Natural killer cell treated with Interleukin-12 subunit alpha and Interleukin-12 subunit beta and Interleukin-15 and Interleukin-18, amount 100 ng/mL, for 72 hours (primary cell): ENCODE measurements at regions not wholly inside any gene's neighbourhood (a gene's known extent, or its start where the extent isn't known, plus 50 kb on each side); places are given as distances from the start of the nearest gene placed in this dataset.

ENCODE experiments used
- ATAC-seq, 2 donors: fragments of 150-1000 bp; cut with Tn5 transposase in 1 of 2; sonication (Bioruptor Pico), chemical (Tn5 transposase) in 1 of 2; 2 replicates each; pipeline ENCODE4 v1.10.0; 2021
- DNase-seq: peaks from one replicate; pipeline ENCODE4 v3.0.0; 2022; ENCODE audit warnings: low spot score
- H3K27ac Mint-ChIP-seq, 2 donors: 1 replicate in 1 of 2; 2 replicates in 1 of 2; pipeline ENCODE4 v1.8.0; 2022; ENCODE audit warnings: mixed read lengths in 2 of 2, mild to moderate bottlenecking in 1 of 2, moderate library complexity in 1 of 2
- H3K27me3 Mint-ChIP-seq, 2 donors: 1 replicate in 1 of 2; 2 replicates in 1 of 2; pipeline ENCODE4 v1.8.0; 2022; ENCODE audit warnings: mixed read lengths in 2 of 2
- H3K36me3 Mint-ChIP-seq: one replicate; pipeline ENCODE4 v1.8.0; 2022; ENCODE audit warnings: mixed read lengths
- H3K4me1 Mint-ChIP-seq, 2 donors: 1 replicate in 1 of 2; 2 replicates in 1 of 2; pipeline ENCODE4 v1.8.0; 2022; ENCODE audit warnings: low read depth in 2 of 2, mixed read lengths in 2 of 2, mild to moderate bottlenecking in 1 of 2
- H3K4me3 Mint-ChIP-seq: one replicate; pipeline ENCODE4 v1.8.0; 2022; ENCODE audit warnings: mixed read lengths
- H3K9me3 Mint-ChIP-seq: 2 replicates; pipeline ENCODE4 v1.8.0; 2022; ENCODE audit warnings: mixed read lengths

DNA sequence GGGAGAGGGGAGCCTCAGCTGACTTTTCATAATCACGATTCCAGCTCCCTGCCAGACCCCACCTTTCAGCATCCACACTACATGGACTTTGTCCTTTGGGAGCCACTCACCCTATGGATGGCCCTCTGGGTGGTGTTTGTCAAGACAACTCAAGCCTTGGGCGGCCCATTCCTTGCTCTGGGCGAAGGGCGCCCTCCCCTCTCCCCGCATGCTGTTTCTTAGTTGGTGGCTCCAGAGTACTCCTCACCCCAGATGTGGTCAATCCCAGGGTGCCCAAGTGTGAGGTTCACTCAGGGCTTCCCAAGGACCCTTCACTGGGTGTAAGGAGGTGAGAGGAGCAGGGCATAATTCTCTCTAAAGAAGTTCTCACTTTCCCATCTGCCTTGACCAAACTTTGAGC is 710.0 kb downstream of the QKI start:
- Mint-ChIP-seq H3K9me3 (no peaks in the 10 kb centered on the region), H3K4me3 (no peak overlapping the region), H3K27me3 (peaks cover 14 to 25% of the 10 kb centered on the region in 2 donors), H3K36me3 (no peaks in the 10 kb centered on the region), H3K27ac (no peak overlapping the region), H3K4me1 (no peaks in the 10 kb centered on the region)
- DNase-seq, result no peak
- ATAC-seq, result no peak

DNA sequence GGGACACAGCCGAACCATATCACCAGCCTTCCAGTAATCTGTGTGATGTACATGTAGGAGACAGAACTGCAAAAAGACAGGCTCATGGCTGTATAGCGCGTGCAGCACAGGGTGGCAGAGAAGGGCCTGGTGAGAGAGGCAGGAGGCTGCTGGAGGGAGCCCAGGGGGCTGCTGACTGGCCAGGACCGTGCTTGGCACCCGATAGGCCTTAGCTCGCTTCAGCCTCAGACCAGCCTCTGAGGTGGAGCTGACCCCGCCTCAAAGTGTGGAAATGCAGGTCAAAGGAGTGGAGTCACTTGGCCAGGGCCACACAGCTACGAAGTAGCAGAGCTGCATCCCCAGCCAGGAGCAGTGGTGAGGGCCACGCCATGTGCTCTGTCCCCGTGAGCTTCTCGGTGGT is 707.6 kb downstream of the QKI start:
- ATAC-seq, result peak; percentile 40 to 48
- no peak overlapping the region for H3K27ac Mint-ChIP-seq
- H3K9me3 Mint-ChIP-seq, result no peaks in the 10 kb centered on the region

GRCh38 chr6:164121527-164121926 is 707.0 kb downstream of the QKI start:
- H3K4me1 Mint-ChIP-seq, result no peaks in the 10 kb centered on the region
- DNase-seq (no peak), ATAC-seq (no peak)
- no peak overlapping the region for H3K27ac Mint-ChIP-seq
- peaks cover 22 to 34% of the 10 kb centered on the region in 2 donors for H3K27me3 Mint-ChIP-seq
- no peak overlapping the region for H3K4me3 Mint-ChIP-seq
- H3K36me3 Mint-ChIP-seq, result no peaks in the 10 kb centered on the region
- no peaks in the 10 kb centered on the region for H3K9me3 Mint-ChIP-seq

More for the DNA sequence above, 707.6 kb downstream of the QKI start:
- no peaks in the 10 kb centered on the region for H3K36me3 Mint-ChIP-seq
- no peak overlapping the region for H3K4me3 Mint-ChIP-seq
- H3K27me3 Mint-ChIP-seq, result peaks cover 19 to 33% of the 10 kb centered on the region in 2 donors
- no peak for DNase-seq
- H3K4me1 Mint-ChIP-seq, result no peaks in the 10 kb centered on the region

DNA sequence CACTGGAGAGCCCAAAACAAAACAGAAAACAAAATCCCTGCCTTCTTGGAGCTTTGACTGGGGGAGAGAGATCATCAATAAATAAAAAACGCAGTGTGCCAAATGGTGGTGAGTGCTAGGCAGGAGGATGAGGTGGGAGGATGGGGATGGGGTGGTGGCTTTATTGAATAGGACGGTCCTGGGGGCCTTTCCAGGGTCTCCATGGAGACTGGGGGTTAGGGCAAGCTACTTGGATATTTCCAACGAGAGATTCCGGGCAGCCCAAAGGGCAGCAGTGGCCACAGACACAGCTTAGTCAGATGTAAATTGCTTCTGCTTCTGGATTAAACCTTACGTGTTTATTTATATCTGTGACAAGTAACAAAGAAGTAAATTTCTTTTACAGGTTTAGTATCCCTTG is 700.1 kb downstream of the QKI start:
- DNase-seq (no peak), ATAC-seq (no peak)
- H3K36me3 Mint-ChIP-seq, result no peaks in the 10 kb centered on the region
- no peak overlapping the region for H3K27ac Mint-ChIP-seq
- no peak overlapping the region for H3K4me3 Mint-ChIP-seq
- H3K4me1 Mint-ChIP-seq, result peaks cover 7 to 8% of the 10 kb centered on the region in 2 donors
- peaks cover 45 to 48% of the 10 kb centered on the region in 2 donors for H3K27me3 Mint-ChIP-seq
- H3K9me3 Mint-ChIP-seq, result no peaks in the 10 kb centered on the region

DNA sequence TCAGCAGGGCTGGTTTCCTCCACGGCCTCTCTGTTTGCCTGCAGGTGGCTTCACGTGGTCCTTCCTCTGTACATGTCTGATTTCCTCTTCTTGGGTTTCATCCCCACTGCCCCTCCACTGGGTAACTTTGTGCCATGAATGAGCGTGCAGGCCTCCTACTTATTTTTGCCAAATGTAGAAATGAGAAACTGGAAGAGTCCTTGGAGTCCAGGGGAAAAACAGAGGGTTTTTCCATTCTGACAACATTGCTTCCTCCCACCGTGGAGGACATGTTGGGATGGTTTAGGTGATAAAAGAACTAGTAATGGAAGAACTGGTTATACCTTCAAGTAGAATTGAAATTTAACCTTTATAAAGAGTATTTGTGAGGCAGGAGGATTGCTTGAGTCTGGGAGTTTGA is 699.5 kb downstream of the QKI start:
- Mint-ChIP-seq H3K27ac (no peak overlapping the region), H3K9me3 (no peaks in the 10 kb centered on the region), H3K27me3 (peaks cover 45 to 48% of the 10 kb centered on the region in 2 donors), H3K36me3 (no peaks in the 10 kb centered on the region), H3K4me3 (no peak overlapping the region), H3K4me1 (peaks cover 11 to 12% of the 10 kb centered on the region in 2 donors)
- ATAC-seq, result no peak
- no peak for DNase-seq

- Mint-ChIP-seq H3K27me3 (peaks cover 45 to 48% of the 10 kb centered on the region in 2 donors), H3K4me3 (no peak overlapping the region), H3K36me3 (no peaks in the 10 kb centered on the region), H3K4me1 (peaks cover 14 to 15% of the 10 kb centered on the region in 2 donors), H3K9me3 (no peaks in the 10 kb centered on the region), H3K27ac (no peak overlapping the region)
- ATAC-seq (no peak), DNase-seq (no peak)
These were observed 699.1 kb downstream of the QKI start for GRCh38 chr6:164113637-164114036.

DNA sequence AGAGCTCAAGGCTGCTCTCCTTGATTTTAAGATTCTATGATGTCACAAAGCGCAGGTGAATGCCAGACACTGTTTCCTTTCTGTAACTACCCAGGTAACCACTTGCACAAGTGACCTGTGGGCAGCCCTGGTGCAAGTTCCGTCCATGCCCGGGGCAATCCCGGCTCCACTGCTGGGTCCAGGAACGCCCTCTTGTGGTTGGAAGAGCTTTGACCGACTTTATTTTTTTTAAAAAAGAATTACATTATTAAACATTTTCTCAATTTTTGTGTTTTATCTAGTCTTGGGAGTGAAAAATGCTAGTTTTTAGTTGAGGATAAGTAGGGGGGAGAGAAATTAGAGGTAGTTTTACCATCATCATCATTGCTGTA is 695.2 kb downstream of the QKI start:
- Mint-ChIP-seq H3K4me1 (peaks cover 20% of the 10 kb centered on the region in 2 donors), H3K9me3 (no peaks in the 10 kb centered on the region), H3K36me3 (no peaks in the 10 kb centered on the region), H3K4me3 (no peak overlapping the region), H3K27me3 (peaks cover 26 to 30% of the 10 kb centered on the region in 2 donors), H3K27ac (no peak overlapping the region)
- ATAC-seq, result no peak
- no peak for DNase-seq

DNA sequence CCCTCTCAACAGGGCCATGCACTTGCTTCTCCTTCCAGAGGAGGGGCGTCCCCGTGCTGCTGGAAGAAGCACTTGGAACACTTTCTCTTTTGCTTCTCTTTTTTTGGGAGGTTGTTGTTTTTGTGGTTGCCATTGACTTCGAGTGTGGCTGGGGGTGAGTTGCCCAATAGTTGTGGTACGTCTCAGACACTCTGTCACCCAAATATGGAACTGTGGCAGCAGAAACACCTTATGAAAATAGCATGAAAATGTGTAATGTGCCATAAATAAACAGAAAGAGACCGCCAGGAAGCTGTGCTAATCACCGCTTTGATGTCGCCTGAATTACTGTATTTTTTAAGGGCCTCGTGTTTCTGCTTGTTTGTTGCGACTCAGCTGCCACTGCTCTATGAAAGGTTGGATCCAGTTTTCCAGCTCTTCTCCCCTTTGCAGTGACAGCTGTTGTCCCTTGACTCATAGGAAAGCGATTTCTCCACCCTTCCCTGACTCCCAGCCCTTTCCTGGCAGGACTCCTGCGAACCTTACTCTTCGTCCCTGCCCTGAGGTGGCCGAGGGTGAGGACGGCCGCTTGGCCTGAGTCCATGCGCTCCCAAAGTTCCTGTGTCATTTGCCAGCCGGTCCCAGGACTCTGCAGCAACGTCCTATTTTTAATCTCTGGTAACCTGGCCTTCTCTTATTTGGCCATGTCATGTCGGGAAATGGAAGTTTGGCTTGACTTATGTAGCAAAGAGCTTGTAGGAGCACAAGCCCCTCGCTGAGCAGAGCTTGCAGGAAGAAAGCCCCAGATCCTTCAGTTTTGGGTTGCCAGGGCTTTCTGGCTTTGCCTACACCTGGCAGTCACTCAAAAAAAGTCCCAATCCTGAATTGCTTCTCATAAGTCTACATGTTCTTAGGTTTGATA is 694.6 kb downstream of the QKI start:
- ATAC-seq, result peak; percentile 69 to 83
- H3K4me1 Mint-ChIP-seq, result peaks cover 20% of the 10 kb centered on the region in 2 donors
- no peaks in the 10 kb centered on the region for H3K9me3 Mint-ChIP-seq
- DNase-seq, result no peak
- H3K27ac Mint-ChIP-seq, result no peak overlapping the region
- no peaks in the 10 kb centered on the region for H3K36me3 Mint-ChIP-seq
- H3K27me3 Mint-ChIP-seq, result peaks cover 22 to 24% of the 10 kb centered on the region in 2 donors
- H3K4me3 Mint-ChIP-seq, result peak overlapping the region; percentile 71

DNA sequence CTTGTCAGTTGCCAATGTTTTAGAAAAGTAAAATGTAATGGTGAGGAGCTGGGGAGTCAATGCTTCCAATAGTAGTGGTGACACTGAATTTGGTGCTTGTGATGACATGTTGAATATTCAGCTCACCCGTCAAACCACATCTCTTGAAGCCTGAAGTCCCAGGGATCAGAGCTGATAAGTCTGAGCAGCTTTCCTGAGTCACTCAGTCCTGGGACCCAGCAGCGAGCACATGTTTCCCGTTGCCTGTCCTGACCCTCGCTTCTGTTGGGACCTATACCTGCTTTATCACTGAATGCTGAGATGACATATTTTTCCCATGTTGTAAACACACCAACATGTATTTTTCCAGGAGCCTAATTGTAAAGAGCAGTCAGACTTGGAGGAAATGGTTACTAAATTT is 693.6 kb downstream of the QKI start:
- Mint-ChIP-seq H3K36me3 (no peaks in the 10 kb centered on the region), H3K4me1 (peaks cover 20% of the 10 kb centered on the region in 2 donors), H3K27me3 (peaks cover 18 to 19% of the 10 kb centered on the region in 2 donors)

GRCh38 chr6:164107297-164107995 is 692.9 kb downstream of the QKI start:
- no peak for ATAC-seq
- no peak overlapping the region for H3K4me3 Mint-ChIP-seq
- H3K27me3 Mint-ChIP-seq, result peaks cover 20 to 22% of the 10 kb centered on the region in 2 donors
- peaks cover 20% of the 10 kb centered on the region in 2 donors for H3K4me1 Mint-ChIP-seq
- no peak for DNase-seq
- no peaks in the 10 kb centered on the region for H3K36me3 Mint-ChIP-seq
- H3K9me3 Mint-ChIP-seq, result no peaks in the 10 kb centered on the region
- no peak overlapping the region for H3K27ac Mint-ChIP-seq

More for the DNA sequence above, 693.6 kb downstream of the QKI start:
- H3K27ac Mint-ChIP-seq, result no peak overlapping the region
- H3K9me3 Mint-ChIP-seq, result no peaks in the 10 kb centered on the region
- peak overlapping the region; percentile 71 for H3K4me3 Mint-ChIP-seq
- DNase-seq, result no peak
- no peak for ATAC-seq

GRCh38 chr6:164106345-164106769 is 691.8 kb downstream of the QKI start:
- no peak overlapping the region for H3K27ac Mint-ChIP-seq

DNA sequence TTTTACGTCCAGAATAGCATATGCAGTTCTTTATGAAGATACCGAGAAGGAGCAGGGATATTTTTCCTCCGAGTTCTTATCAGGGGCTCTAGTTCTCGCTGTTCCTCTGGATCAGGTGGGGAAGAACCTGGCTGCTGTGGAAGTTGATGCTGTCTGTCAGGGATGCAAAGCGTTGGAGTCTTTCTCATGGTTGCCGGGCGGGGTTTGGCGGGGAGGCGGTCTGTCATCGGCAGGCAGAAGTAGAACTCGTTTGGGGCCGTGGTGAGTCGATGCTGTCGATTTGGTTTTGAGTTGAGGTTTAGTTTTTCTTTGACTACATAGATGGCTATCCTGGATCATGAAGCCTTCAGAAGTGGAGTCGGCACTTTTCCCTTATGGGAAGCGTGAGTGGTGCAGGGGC is 691.2 kb downstream of the QKI start:
- Mint-ChIP-seq H3K27me3 (peaks cover 11 to 19% of the 10 kb centered on the region in 2 donors), H3K27ac (no peak overlapping the region), H3K4me3 (no peak overlapping the region), H3K9me3 (no peaks in the 10 kb centered on the region), H3K36me3 (no peaks in the 10 kb centered on the region), H3K4me1 (peaks cover 19 to 20% of the 10 kb centered on the region in 2 donors)
- ATAC-seq, result no peak
- DNase-seq, result no peak

More at GRCh38 chr6:164106345-164106769, 691.8 kb downstream of the QKI start:
- no peak overlapping the region for H3K4me3 Mint-ChIP-seq
- DNase-seq (no peak), ATAC-seq (no peak)
- peaks cover 20% of the 10 kb centered on the region in 2 donors for H3K4me1 Mint-ChIP-seq
- no peaks in the 10 kb centered on the region for H3K36me3 Mint-ChIP-seq
- peaks cover 15 to 25% of the 10 kb centered on the region in 2 donors for H3K27me3 Mint-ChIP-seq
- H3K9me3 Mint-ChIP-seq, result no peaks in the 10 kb centered on the region

DNA sequence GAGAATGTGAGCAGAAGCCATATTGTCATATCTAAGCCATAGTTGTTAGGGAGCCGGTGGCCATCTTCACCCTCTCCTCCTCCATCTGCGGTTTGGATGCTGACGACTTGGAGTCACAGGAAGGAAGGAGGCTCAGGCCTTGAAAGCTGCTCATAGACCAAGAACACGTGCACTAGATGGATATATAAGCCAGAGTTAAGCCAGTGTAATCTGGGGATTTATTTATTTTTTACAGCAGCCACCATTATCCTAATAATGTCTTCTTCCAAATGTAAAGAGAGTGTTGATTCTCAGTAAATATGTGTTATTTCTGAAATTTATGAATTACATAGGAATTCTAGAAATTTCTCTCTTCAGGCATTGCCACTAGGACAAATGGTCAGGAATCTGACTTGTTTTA is 689.9 kb downstream of the QKI start:
- no peak overlapping the region for H3K4me3 Mint-ChIP-seq
- H3K4me1 Mint-ChIP-seq, result peaks cover 12% of the 10 kb centered on the region in 2 donors
- no peaks in the 10 kb centered on the region for H3K36me3 Mint-ChIP-seq
- no peak for DNase-seq
- no peaks in the 10 kb centered on the region for H3K9me3 Mint-ChIP-seq
- H3K27me3 Mint-ChIP-seq, result peaks cover 7 to 13% of the 10 kb centered on the region in 2 donors
- ATAC-seq, result no peak
- no peak overlapping the region for H3K27ac Mint-ChIP-seq

GRCh38 chr6:164102693-164103092 is 688.2 kb downstream of the QKI start:
- no peak for ATAC-seq
- peaks cover 0 to 3% of the 10 kb centered on the region in 2 donors for H3K4me1 Mint-ChIP-seq
- H3K9me3 Mint-ChIP-seq, result no peaks in the 10 kb centered on the region
- no peak overlapping the region for H3K4me3 Mint-ChIP-seq
- no peaks in the 10 kb centered on the region for H3K36me3 Mint-ChIP-seq
- peaks cover 7 to 13% of the 10 kb centered on the region in 2 donors for H3K27me3 Mint-ChIP-seq
- no peak for DNase-seq
- no peak overlapping the region for H3K27ac Mint-ChIP-seq
